ENCODE measurements at regions not wholly inside any gene's neighbourhood (a gene's known extent, or its start where the extent isn't known, plus 50 kb on each side); places are given as distances from the start of the nearest gene placed in this dataset.

GRCh38 chr3:162547321-162547720 is 1050.7 kb downstream of the OTOL1 start:
- Histone ChIP-seq H2AK5ac (ENCODE audit: low read length) (no peak overlapping the region), H2BK5ac (ENCODE audit: low read length) (no peak overlapping the region), H3K27ac (ENCODE audit: low read depth, low read length) (no peak overlapping the region), H3K36me3 (ENCODE audit: control insufficient read depth, insufficient read depth, low read length) (no peaks in the 10 kb centered on the region), H3K4me2 (ENCODE audit: low read length) (no peak overlapping the region), H3K79me2 (ENCODE audit: control insufficient read depth, insufficient read depth, low read length) (no peaks in the 10 kb centered on the region), H3K79me1 (ENCODE audit: low read length) (no peaks in the 10 kb centered on the region), H2BK120ac (ENCODE audit: low read depth, low read length) (no peak overlapping the region), H3K56ac (ENCODE audit: low read length) (no peak overlapping the region), H3K4ac (ENCODE audit: low read depth, low read length) (no peak overlapping the region), H3K9ac (ENCODE audit: low read length) (no peak overlapping the region), H4K8ac (ENCODE audit: low read depth, low read length) (peak overlapping the region; percentile 39), H3K23ac (ENCODE audit: low read length) (no peak overlapping the region), H3K4me3 (ENCODE audit: low read length) (no peak overlapping the region), H3K4me1 (ENCODE audit: control insufficient read depth, low read depth, low read length) (no peaks in the 10 kb centered on the region), H3K18ac (ENCODE audit: low read length) (no peak overlapping the region), H2BK15ac (replicated peaks; ENCODE audit: low read depth) (no peak overlapping the region), H3K27me3 (ENCODE audit: insufficient read depth, low read length, poor library complexity) (no peaks in the 10 kb centered on the region), H4K5ac (ENCODE audit: low read length) (no peak overlapping the region)
- no CpG with 5 or more reads among the region's 3 CpGs for WGBS (ENCODE audit: extremely low coverage, insufficient coverage, low lambda C conversion rate)
- DNase-seq: no peak

GRCh38 chr3:162555761-162556160 is 1059.2 kb downstream of the OTOL1 start:
- Histone ChIP-seq H2BK120ac (ENCODE audit: low read depth, low read length) (no peak overlapping the region), H3K79me1 (ENCODE audit: low read length) (no peaks in the 10 kb centered on the region), H3K9ac (ENCODE audit: low read length) (no peak overlapping the region), H4K5ac (ENCODE audit: low read length) (no peak overlapping the region), H3K36me3 (ENCODE audit: control insufficient read depth, insufficient read depth, low read length) (no peaks in the 10 kb centered on the region), H3K18ac (ENCODE audit: low read length) (no peak overlapping the region), H3K4me2 (ENCODE audit: low read length) (no peak overlapping the region), H3K23ac (ENCODE audit: low read length) (no peak overlapping the region), H3K4me3 (ENCODE audit: low read length) (no peak overlapping the region), H3K27ac (ENCODE audit: low read depth, low read length) (no peak overlapping the region), H3K4me1 (ENCODE audit: control insufficient read depth, low read depth, low read length) (no peaks in the 10 kb centered on the region), H4K8ac (ENCODE audit: low read depth, low read length) (no peak overlapping the region), H2AK5ac (ENCODE audit: low read length) (no peak overlapping the region), H3K56ac (ENCODE audit: low read length) (no peak overlapping the region), H3K4ac (ENCODE audit: low read depth, low read length) (no peak overlapping the region), H2BK15ac (replicated peaks; ENCODE audit: low read depth) (no peak overlapping the region), H2BK5ac (ENCODE audit: low read length) (no peak overlapping the region), H3K27me3 (ENCODE audit: insufficient read depth, low read length, poor library complexity) (no peaks in the 10 kb centered on the region), H3K79me2 (ENCODE audit: control insufficient read depth, insufficient read depth, low read length) (no peaks in the 10 kb centered on the region)
- no CpG with 5 or more reads among the region's 3 CpGs for WGBS (ENCODE audit: extremely low coverage, insufficient coverage, low lambda C conversion rate)
- no peak for DNase-seq

- H2BK120ac ChIP-seq (ENCODE audit: low read depth, low read length): no peak overlapping the region
- no peak overlapping the region for H4K5ac ChIP-seq (ENCODE audit: low read length)
- no peak overlapping the region for H3K4ac ChIP-seq (ENCODE audit: low read depth, low read length)
- no peak overlapping the region for H2BK15ac ChIP-seq (replicated peaks; ENCODE audit: low read depth)
- no peak overlapping the region for H4K8ac ChIP-seq (ENCODE audit: low read depth, low read length)
- H3K56ac ChIP-seq (ENCODE audit: low read length): no peak overlapping the region
- no peaks in the 10 kb centered on the region for H3K36me3 ChIP-seq (ENCODE audit: control insufficient read depth, insufficient read depth, low read length)
- no peaks in the 10 kb centered on the region for H3K79me1 ChIP-seq (ENCODE audit: low read length)
- H2BK5ac ChIP-seq (ENCODE audit: low read length): no peak overlapping the region
- no CpG with 5 or more reads among the region's 3 CpGs for WGBS (ENCODE audit: extremely low coverage, insufficient coverage, low lambda C conversion rate)
- no peak overlapping the region for H3K18ac ChIP-seq (ENCODE audit: low read length)
- H3K4me2 ChIP-seq (ENCODE audit: low read length): no peak overlapping the region
- H3K27me3 ChIP-seq (ENCODE audit: insufficient read depth, low read length, poor library complexity): no peaks in the 10 kb centered on the region
- H3K4me3 ChIP-seq (ENCODE audit: low read length): no peak overlapping the region
- H3K23ac ChIP-seq (ENCODE audit: low read length): no peak overlapping the region
- H3K4me1 ChIP-seq (ENCODE audit: control insufficient read depth, low read depth, low read length): no peaks in the 10 kb centered on the region
- DNase-seq: no peak
- no peak overlapping the region for H2AK5ac ChIP-seq (ENCODE audit: low read length)
- H3K27ac ChIP-seq (ENCODE audit: low read depth, low read length): no peak overlapping the region
- H3K9ac ChIP-seq (ENCODE audit: low read length): no peak overlapping the region
- no peaks in the 10 kb centered on the region for H3K79me2 ChIP-seq (ENCODE audit: control insufficient read depth, insufficient read depth, low read length)
Observed at GRCh38 chr3:162558016-162558415, 1061.4 kb downstream of the OTOL1 start.

- Histone ChIP-seq H2BK15ac (replicated peaks; ENCODE audit: low read depth) (no peak overlapping the region), H3K4me3 (ENCODE audit: low read length) (no peak overlapping the region), H3K4me1 (ENCODE audit: control insufficient read depth, low read depth, low read length) (no peaks in the 10 kb centered on the region), H3K4me2 (ENCODE audit: low read length) (no peak overlapping the region), H3K36me3 (ENCODE audit: control insufficient read depth, insufficient read depth, low read length) (no peaks in the 10 kb centered on the region), H3K27ac (ENCODE audit: low read depth, low read length) (no peak overlapping the region), H3K18ac (ENCODE audit: low read length) (no peak overlapping the region), H3K23ac (ENCODE audit: low read length) (no peak overlapping the region), H4K8ac (ENCODE audit: low read depth, low read length) (no peak overlapping the region), H2AK5ac (ENCODE audit: low read length) (no peak overlapping the region), H3K79me1 (ENCODE audit: low read length) (no peaks in the 10 kb centered on the region), H3K4ac (ENCODE audit: low read depth, low read length) (no peak overlapping the region), H2BK120ac (ENCODE audit: low read depth, low read length) (no peak overlapping the region), H3K79me2 (ENCODE audit: control insufficient read depth, insufficient read depth, low read length) (no peaks in the 10 kb centered on the region), H3K27me3 (ENCODE audit: insufficient read depth, low read length, poor library complexity) (no peaks in the 10 kb centered on the region), H3K9ac (ENCODE audit: low read length) (no peak overlapping the region), H2BK5ac (ENCODE audit: low read length) (no peak overlapping the region), H3K56ac (ENCODE audit: low read length) (no peak overlapping the region), H4K5ac (ENCODE audit: low read length) (no peak overlapping the region)
- no CpG with 5 or more reads among the region's 2 CpGs for WGBS (ENCODE audit: extremely low coverage, insufficient coverage, low lambda C conversion rate)
- no peak for DNase-seq
Observed at GRCh38 chr3:162568706-162569105, 1072.1 kb downstream of the OTOL1 start.

- no peak overlapping the region for H3K4me3 ChIP-seq (ENCODE audit: low read length)
- H3K4me1 ChIP-seq (ENCODE audit: control insufficient read depth, low read depth, low read length): no peaks in the 10 kb centered on the region
- no CpG with 5 or more reads among the region's 3 CpGs for WGBS (ENCODE audit: extremely low coverage, insufficient coverage, low lambda C conversion rate)
- H3K9ac ChIP-seq (ENCODE audit: low read length): no peak overlapping the region
- H4K8ac ChIP-seq (ENCODE audit: low read depth, low read length): no peak overlapping the region
- no peak overlapping the region for H3K18ac ChIP-seq (ENCODE audit: low read length)
- H3K27ac ChIP-seq (ENCODE audit: low read depth, low read length): no peak overlapping the region
- DNase-seq: no peak
- no peaks in the 10 kb centered on the region for H3K79me2 ChIP-seq (ENCODE audit: control insufficient read depth, insufficient read depth, low read length)
- no peak overlapping the region for H3K56ac ChIP-seq (ENCODE audit: low read length)
- no peak overlapping the region for H3K23ac ChIP-seq (ENCODE audit: low read length)
- H2BK15ac ChIP-seq (replicated peaks; ENCODE audit: low read depth): no peak overlapping the region
- no peak overlapping the region for H3K4ac ChIP-seq (ENCODE audit: low read depth, low read length)
- H3K36me3 ChIP-seq (ENCODE audit: control insufficient read depth, insufficient read depth, low read length): no peaks in the 10 kb centered on the region
- H3K27me3 ChIP-seq (ENCODE audit: insufficient read depth, low read length, poor library complexity): no peaks in the 10 kb centered on the region
- H4K5ac ChIP-seq (ENCODE audit: low read length): no peak overlapping the region
- no peak overlapping the region for H3K4me2 ChIP-seq (ENCODE audit: low read length)
- H3K79me1 ChIP-seq (ENCODE audit: low read length): no peaks in the 10 kb centered on the region
- H2BK5ac ChIP-seq (ENCODE audit: low read length): no peak overlapping the region
- H2BK120ac ChIP-seq (ENCODE audit: low read depth, low read length): no peak overlapping the region
- no peak overlapping the region for H2AK5ac ChIP-seq (ENCODE audit: low read length)
Observed at GRCh38 chr3:162569314-162569713, 1072.7 kb downstream of the OTOL1 start.

GRCh38 chr3:162584986-162585385 is 1088.4 kb downstream of the OTOL1 start:
- Histone ChIP-seq H3K9ac (ENCODE audit: low read length) (no peak overlapping the region), H3K4me2 (ENCODE audit: low read length) (no peak overlapping the region), H2BK5ac (ENCODE audit: low read length) (no peak overlapping the region), H3K27me3 (ENCODE audit: insufficient read depth, low read length, poor library complexity) (no peaks in the 10 kb centered on the region), H3K56ac (ENCODE audit: low read length) (no peak overlapping the region), H2BK120ac (ENCODE audit: low read depth, low read length) (no peak overlapping the region), H2AK5ac (ENCODE audit: low read length) (no peak overlapping the region), H3K27ac (ENCODE audit: low read depth, low read length) (no peak overlapping the region), H3K4me1 (ENCODE audit: control insufficient read depth, low read depth, low read length) (no peaks in the 10 kb centered on the region), H3K18ac (ENCODE audit: low read length) (no peak overlapping the region), H3K4me3 (ENCODE audit: low read length) (no peak overlapping the region), H4K5ac (ENCODE audit: low read length) (no peak overlapping the region), H3K4ac (ENCODE audit: low read depth, low read length) (no peak overlapping the region), H3K36me3 (ENCODE audit: control insufficient read depth, insufficient read depth, low read length) (no peaks in the 10 kb centered on the region), H4K8ac (ENCODE audit: low read depth, low read length) (no peak overlapping the region), H3K23ac (ENCODE audit: low read length) (no peak overlapping the region), H3K79me1 (ENCODE audit: low read length) (no peaks in the 10 kb centered on the region), H3K79me2 (ENCODE audit: control insufficient read depth, insufficient read depth, low read length) (no peaks in the 10 kb centered on the region), H2BK15ac (replicated peaks; ENCODE audit: low read depth) (no peak overlapping the region)
- no peak for DNase-seq
